ENCODE measurements at regions not wholly inside any gene's neighbourhood (a gene's known extent, or its start where the extent isn't known, plus 50 kb on each side); places are given as distances from the start of the nearest gene placed in this dataset.

- TF ChIP-seq, protein P1, sequence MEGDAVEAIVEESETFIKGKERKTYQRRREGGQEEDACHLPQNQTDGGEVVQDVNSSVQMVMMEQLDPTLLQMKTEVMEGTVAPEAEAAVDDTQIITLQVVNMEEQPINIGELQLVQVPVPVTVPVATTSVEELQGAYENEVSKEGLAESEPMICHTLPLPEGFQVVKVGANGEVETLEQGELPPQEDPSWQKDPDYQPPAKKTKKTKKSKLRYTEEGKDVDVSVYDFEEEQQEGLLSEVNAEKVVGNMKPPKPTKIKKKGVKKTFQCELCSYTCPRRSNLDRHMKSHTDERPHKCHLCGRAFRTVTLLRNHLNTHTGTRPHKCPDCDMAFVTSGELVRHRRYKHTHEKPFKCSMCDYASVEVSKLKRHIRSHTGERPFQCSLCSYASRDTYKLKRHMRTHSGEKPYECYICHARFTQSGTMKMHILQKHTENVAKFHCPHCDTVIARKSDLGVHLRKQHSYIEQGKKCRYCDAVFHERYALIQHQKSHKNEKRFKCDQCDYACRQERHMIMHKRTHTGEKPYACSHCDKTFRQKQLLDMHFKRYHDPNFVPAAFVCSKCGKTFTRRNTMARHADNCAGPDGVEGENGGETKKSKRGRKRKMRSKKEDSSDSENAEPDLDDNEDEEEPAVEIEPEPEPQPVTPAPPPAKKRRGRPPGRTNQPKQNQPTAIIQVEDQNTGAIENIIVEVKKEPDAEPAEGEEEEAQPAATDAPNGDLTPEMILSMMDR (IDR thresholded peaks at IDR 0.05; ENCODE audit: poor library complexity): no peak
- no peak for TF ChIP-seq EZH2 (IDR thresholded peaks at IDR 0.05; ENCODE audit: borderline replicate concordance)
Observed at GRCh38 chr11:91264481-91264880, 960.1 kb upstream of the FAT3 start.

All from hepatocyte (in vitro differentiated cells).